ENCODE measurements at regions not wholly inside any gene's neighbourhood (a gene's known extent, or its start where the extent isn't known, plus 50 kb on each side); places are given as distances from the start of the nearest gene placed in this dataset.
"Not testable (repeated sequence)": the region's sequence is repeated elsewhere in the genome, so short reads cannot be mapped to it uniquely, and the experiment has no call there.

DNA sequence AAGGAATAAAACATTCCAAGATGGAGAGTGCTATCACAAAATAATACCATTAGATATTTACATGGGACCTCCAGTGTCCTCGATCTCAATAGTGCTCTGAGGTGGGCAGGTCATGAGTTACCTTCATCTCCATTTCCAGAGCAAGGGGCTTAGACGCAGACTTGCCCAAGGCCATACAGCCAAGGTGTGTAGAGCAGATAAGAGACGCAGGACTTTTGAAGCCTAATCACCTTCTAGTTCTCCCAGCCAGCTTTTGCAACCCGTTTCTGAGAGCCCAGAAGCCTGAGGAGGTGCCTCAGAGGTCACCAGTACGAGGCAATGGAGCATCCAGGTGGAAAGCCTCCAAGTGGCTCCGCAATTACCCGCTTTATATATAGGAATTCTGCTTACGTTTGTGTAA is 294.7 kb downstream of the LNPK start:
- Histone ChIP-seq H3K9me3 (no peaks in the 10 kb centered on the region), H3K27me3 (peaks cover 0 to 12% (median 0%) of the 10 kb centered on the region in 9 donors), H3K27ac (no peak overlapping the region), H3K4me3 (no peak overlapping the region), H3K4me1 (no peaks in the 10 kb centered on the region), H3K36me3 (no peaks in the 10 kb centered on the region)
- no peak for ATAC-seq
- TF ChIP-seq POLR2A (IDR thresholded peaks at IDR 0.05) (no peak), CTCF (IDR thresholded peaks at IDR 0.05) (no peak)
- no peak for DNase-seq
- intact Hi-C loops (cut with DNase I), result no loop called here
- WGBS, 4 donors, result 80 to 88% (median 81%) methylated on average over 8 of the region's 8 CpGs

DNA sequence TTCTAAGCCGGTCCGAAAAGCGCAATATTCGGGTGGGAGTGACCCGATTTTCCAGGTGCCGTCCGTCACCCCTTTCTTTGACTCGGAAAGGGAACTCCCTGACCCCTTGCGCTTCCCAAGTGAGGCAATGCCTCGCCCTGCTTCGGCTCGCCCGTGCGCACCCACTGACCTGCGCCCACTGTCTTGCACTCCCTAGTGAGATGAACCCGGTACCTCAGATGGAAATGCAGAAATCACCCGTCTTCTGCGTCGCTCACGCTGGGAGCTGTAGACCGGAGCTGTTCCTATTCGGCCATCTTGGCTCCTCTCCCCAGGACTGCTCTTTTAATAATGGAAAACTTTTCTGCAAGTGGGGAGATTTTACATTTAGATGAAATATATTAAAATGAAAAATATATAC is 297.5 kb downstream of the LNPK start:
- H3K36me3 ChIP-seq; H3K4me3 ChIP-seq; DNase-seq; H3K4me1 ChIP-seq; intact Hi-C loops (cut with DNase I); H3K27ac ChIP-seq; ATAC-seq; H3K9me3 ChIP-seq: not testable (repeated sequence)
- 94 to 96% (median 95%) methylated on average over 20 to 22 of the region's 22 CpGs for WGBS, 4 donors
- peaks cover 0 to 12% (median 0%) of the 10 kb centered on the region in 9 donors for H3K27me3 ChIP-seq

GRCh38 chr2:175698061-175698460 is 304.0 kb downstream of the LNPK start:
- H3K27me3 ChIP-seq, result peaks cover 0 to 28% (median 3%) of the 10 kb centered on the region in 9 donors
- H3K4me1 ChIP-seq, result no peaks in the 10 kb centered on the region
- 91 to 97% (median 94%) methylated on average over 1 of the region's 1 CpG for WGBS, 4 donors
- no peaks in the 10 kb centered on the region for H3K36me3 ChIP-seq
- DNase-seq (no peak), ATAC-seq (no peak)
- no peaks in the 10 kb centered on the region for H3K9me3 ChIP-seq
- intact Hi-C loops (cut with DNase I), result loop anchor here in 1 of 10 donors (10.0 kb wide), 1 partner anchor 307 kb away; the partner anchor contains the start of gene LNPK
- no peak overlapping the region for H3K27ac ChIP-seq
- TF ChIP-seq POLR2A (IDR thresholded peaks at IDR 0.05), result no peak
- no peak for TF ChIP-seq CTCF (IDR thresholded peaks at IDR 0.05)
- H3K4me3 ChIP-seq, result no peak overlapping the region

GRCh38 chr2:175690113-175690837 is 311.8 kb downstream of the LNPK start:
- 13 to 23% (median 16%) methylated on average over 4 of the region's 4 CpGs for WGBS, 4 donors
- H3K4me3 ChIP-seq, result no peak overlapping the region
- ATAC-seq (peak in 1 of 4 donors; percentile 47), DNase-seq (peak in 2 of 5 donors; percentile 18 to 21)
- no peaks in the 10 kb centered on the region for H3K4me1 ChIP-seq
- TF ChIP-seq POLR2A (IDR thresholded peaks at IDR 0.05) (no peak), CTCF (IDR thresholded peaks at IDR 0.05) (peak; percentile 61 to 90 (median 71))
- peaks cover 0 to 37% (median 13%) of the 10 kb centered on the region in 9 donors for H3K27me3 ChIP-seq
- H3K9me3 ChIP-seq, result no peaks in the 10 kb centered on the region
- intact Hi-C loops (cut with DNase I), result loop anchor here in 6 of 10 donors (1.0 to 10.0 kb wide), 6 partner anchors 315 to 407 kb away; partner anchors contain the start of gene LNPK (in 1 of the 6)
- no peaks in the 10 kb centered on the region for H3K36me3 ChIP-seq
- no peak overlapping the region for H3K27ac ChIP-seq
